IMR-90 (cell line): ENCODE measurements at regions not wholly inside any gene's neighbourhood (a gene's known extent, or its start where the extent isn't known, plus 50 kb on each side); places are given as distances from the start of the nearest gene placed in this dataset.

Experiments used
- ATAC-seq: fragments of 200-7000 bp; cut with Tn5 transposase; 2 replicates; pipeline ENCODE4 v1.9.1; 2020; ENCODE audit warnings: low read depth, mild to moderate bottlenecking, moderate library complexity
- BruUV-seq: library from RNA; stranded (reverse); fragments of 400-500 nt; replicated peaks from 2 replicates; lab custom pipeline; 2021; lab: Mats Ljungman, UMichigan
- CTCF ChIA-PET: fragments of 300-600 bp; formaldehyde crosslinking; extraction: SDS; loops from one replicate; lab custom pipeline; 2021; ENCODE audit warnings: antibody characterized with exemption; lab: Yijun Ruan, JAX
- POLR2A ChIA-PET: fragments of 300-600 bp; sonication (Branson Sonifier 250); formaldehyde crosslinking; loops from one replicate; lab custom pipeline; 2022; ENCODE audit warnings: antibody characterized with exemption; ENCODE audit not compliant: unreplicated experiment; lab: Charles Lee
- DNase-seq: peaks from one replicate; pipeline ENCODE4 v3.0.0; 2013
- H2AFZ ChIP-seq: replicated peaks from 2 replicates; pipeline ENCODE3; 2013; ENCODE audit warnings: low read length, mild to moderate bottlenecking; ENCODE audit not compliant: poor library complexity
- H2AK5ac ChIP-seq: 2 replicates; pipeline ENCODE4 v1.6.1; 2013; ENCODE audit warnings: low read depth, low read length, inconsistent platforms
- H2AK9ac ChIP-seq: replicated peaks from 2 replicates; pipeline ENCODE3; 2013; ENCODE audit warnings: mild to moderate bottlenecking, low read depth, low read length, moderate library complexity; ENCODE audit not compliant: poor library complexity
- H2BK120ac ChIP-seq: 2 replicates; pipeline ENCODE4 v1.6.1; 2013; ENCODE audit warnings: low read depth, low read length, inconsistent platforms
- H2BK15ac ChIP-seq: 3 replicates; pipeline ENCODE4 v1.6.1; 2013; ENCODE audit warnings: low read depth, low read length, inconsistent platforms
- H2BK20ac ChIP-seq: 2 replicates; pipeline ENCODE4 v1.6.1; 2013; ENCODE audit warnings: low read depth, mild to moderate bottlenecking, inconsistent platforms, low read length, moderate library complexity
- H2BK5ac ChIP-seq: 2 replicates; pipeline ENCODE4 v1.6.1; 2013; ENCODE audit warnings: mild to moderate bottlenecking, low read depth, low read length, inconsistent platforms; ENCODE audit not compliant: poor library complexity, severe bottlenecking
- H3K14ac ChIP-seq: replicated peaks from 2 replicates; pipeline ENCODE4 v1.6.1; 2013; ENCODE audit warnings: low read depth, low read length, inconsistent platforms
- H3K18ac ChIP-seq: 2 replicates; pipeline ENCODE4 v1.6.1; 2013; ENCODE audit warnings: low read depth, low read length, control low read depth
- H3K23ac ChIP-seq: 2 replicates; pipeline ENCODE4 v1.6.1; 2013; ENCODE audit warnings: low read depth, low read length, inconsistent platforms
- H3K27ac ChIP-seq: 2 replicates; pipeline ENCODE4 v1.5.1; 2013; ENCODE audit warnings: mild to moderate bottlenecking, control low read depth, low read length; ENCODE audit not compliant: insufficient read depth
- H3K27me3 ChIP-seq: 2 replicates; pipeline ENCODE4 v1.6.1; 2013; ENCODE audit warnings: low read length; ENCODE audit not compliant: control insufficient read depth, insufficient read depth
- H3K36me3 ChIP-seq: 2 replicates; pipeline ENCODE4 v1.6.1; 2013; ENCODE audit warnings: low read length, mixed read lengths; ENCODE audit not compliant: control insufficient read depth, insufficient read depth
- H3K4ac ChIP-seq: 2 replicates; pipeline ENCODE4 v1.6.1; 2013; ENCODE audit warnings: low read depth, low read length, inconsistent platforms
- H3K4me1 ChIP-seq: 2 replicates; pipeline ENCODE4 v1.6.1; 2013; ENCODE audit warnings: low read length, mixed read lengths; ENCODE audit not compliant: control insufficient read depth, insufficient read depth
- H3K4me2 ChIP-seq: 2 replicates; pipeline ENCODE4 v1.6.1; 2013; ENCODE audit warnings: low read depth, mild to moderate bottlenecking, control low read depth, low read length, moderate library complexity
- H3K4me3 ChIP-seq: 2 replicates; pipeline ENCODE4 v1.5.1; 2013; ENCODE audit warnings: low read depth, mild to moderate bottlenecking, control low read depth, low read length, moderate library complexity; ENCODE audit not compliant: insufficient read depth
- H3K56ac ChIP-seq: 2 replicates; pipeline ENCODE4 v1.6.1; 2013; ENCODE audit warnings: low read length, inconsistent platforms; ENCODE audit not compliant: insufficient read depth; ENCODE audit errors: extremely low read depth
- H3K79me1 ChIP-seq, 2 experiments: 2 replicates each; pipeline ENCODE4 v1.6.1; 2013; ENCODE audit warnings: low read length in 2 of 2, inconsistent platforms in 1 of 2, low read depth in 1 of 2
- H3K9ac ChIP-seq: 2 replicates; pipeline ENCODE4 v1.6.1; 2013; ENCODE audit warnings: low read depth, low read length, control low read depth
- H3K9me1 ChIP-seq: 2 replicates; pipeline ENCODE4 v1.6.1; 2013; ENCODE audit warnings: low read length, inconsistent platforms; ENCODE audit not compliant: insufficient read depth
- H3K9me3 ChIP-seq: 2 replicates; pipeline ENCODE4 v1.6.1; 2013; ENCODE audit warnings: low read length; ENCODE audit not compliant: control insufficient read depth, insufficient read depth
- H4K20me1 ChIP-seq: 2 replicates; pipeline ENCODE4 v1.6.1; 2013; ENCODE audit warnings: low read length, inconsistent platforms; ENCODE audit not compliant: insufficient read depth
- H4K5ac ChIP-seq: 2 replicates; pipeline ENCODE4 v1.6.1; 2013; ENCODE audit warnings: mild to moderate bottlenecking, low read depth, low read length, control low read depth
- H4K8ac ChIP-seq, 2 experiments: 2 replicates each; pipeline ENCODE4 v1.6.1; 2013; ENCODE audit warnings: low read depth in 2 of 2, low read length in 2 of 2, control low read depth in 1 of 2, inconsistent platforms in 1 of 2
- H4K91ac ChIP-seq: 2 replicates; pipeline ENCODE4 v1.6.1; 2013; ENCODE audit warnings: low read depth, low read length, inconsistent platforms; ENCODE audit not compliant: insufficient read depth
- BHLHE40 ChIP-seq: fragments of 150-350 bp; IDR thresholded peaks from 2 replicates; pipeline ENCODE4 v1.6.1; 2016; ENCODE audit warnings: mild to moderate bottlenecking, low read depth, low read length
- CHD1 ChIP-seq: IDR thresholded peaks from 2 replicates; pipeline ENCODE4 v1.6.1; 2012; ENCODE audit warnings: low read depth, low read length, improper control_type of control experiment
- FOS ChIP-seq: fragments of 150-350 bp; IDR thresholded peaks from 2 replicates; pipeline ENCODE4 v1.6.1; 2016; ENCODE audit warnings: low read depth, low read length
- MAFK ChIP-seq: IDR thresholded peaks from 2 replicates; pipeline ENCODE4 v1.6.1; 2012; ENCODE audit warnings: low read depth, low read length, improper control_type of control experiment
- MAZ ChIP-seq: IDR thresholded peaks from 2 replicates; pipeline ENCODE4 v1.6.1; 2012; ENCODE audit warnings: low read depth, mild to moderate bottlenecking, low read length, improper control_type of control experiment, moderate library complexity, borderline replicate concordance
- MXI1 ChIP-seq: IDR thresholded peaks from 2 replicates; pipeline ENCODE4 v1.6.1; 2012; ENCODE audit warnings: low read depth, mild to moderate bottlenecking, low read length, moderate library complexity, borderline replicate concordance
- NFE2L2 ChIP-seq: fragments of 150-350 bp; IDR thresholded peaks from 2 replicates; pipeline ENCODE4 v1.6.1; 2016; ENCODE audit warnings: low read depth, mild to moderate bottlenecking, low read length
- POLR2A ChIP-seq: IDR thresholded peaks from 2 replicates; pipeline ENCODE4 v1.6.1; 2012; ENCODE audit warnings: mild to moderate bottlenecking, low read depth, low read length
- RAD21 ChIP-seq: IDR thresholded peaks from 2 replicates; pipeline ENCODE4 v1.6.1; 2012; ENCODE audit warnings: low read length, improper control_type of control experiment
- RCOR1 ChIP-seq: IDR thresholded peaks from 2 replicates; pipeline ENCODE4 v1.6.1; 2012; ENCODE audit warnings: mild to moderate bottlenecking, low read length, improper control_type of control experiment; ENCODE audit not compliant: insufficient replicate concordance
- RFX5 ChIP-seq: IDR thresholded peaks from 2 replicates; pipeline ENCODE4 v1.8.0; 2012; ENCODE audit warnings: low read depth, mild to moderate bottlenecking, low read length, moderate library complexity
- SMC3 ChIP-seq: fragments of 150-350 bp; IDR thresholded peaks from 2 replicates; pipeline ENCODE4 v1.6.1; 2016; ENCODE audit warnings: low read depth, mild to moderate bottlenecking, antibody characterized with exemption, low read length, moderate library complexity
- WGBS, 2 experiments: methylation state at CpG; one replicate each; pipeline versions ENCODE4 v1.1.5 to v1.1.7; 2013; ENCODE audit warnings: missing lambda C conversion rate in 2 of 2; ENCODE audit not compliant: insufficient read length in 1 of 2; ENCODE audit errors: extremely low coverage in 2 of 2; 5-methylcytosine and 5-hydroxymethylcytosine counted together
- dilution Hi-C: fragments of 300-500 bp; cut with HindIII; formaldehyde crosslinking; loops from one replicate; pipeline ENCODE4 v1.14.3; 2018; ENCODE audit warnings: low sequenced_read_pairs; ENCODE audit not compliant: unreplicated experiment
- in situ Hi-C: fragments of 300-500 bp; cut with MboI; formaldehyde crosslinking; loops from 3 replicates; pipeline ENCODE4 v1.14.3; 2019; ENCODE audit warnings: low sequenced_read_pairs, inconsistent platforms, mixed read lengths
- intact Hi-C: fragments of 100-400 bp; cut with micrococcal nuclease; formaldehyde crosslinking; loops from 2 replicates; pipeline ENCODE4 v1.10.0; 2022
- TF ChIP-seq, protein P1 (sequence below): fragments of 150-350 bp; IDR thresholded peaks from 2 replicates; pipeline ENCODE4 v1.6.1; 2017; ENCODE audit warnings: mild to moderate bottlenecking, antibody characterized with exemption, low read length, low read depth
- TF ChIP-seq, protein P2 (sequence below): fragments of 150-350 bp; IDR thresholded peaks from 2 replicates; pipeline ENCODE4 v1.6.1; 2016; ENCODE audit warnings: low read depth, mild to moderate bottlenecking, low read length, moderate library complexity, borderline replicate concordance
- TF ChIP-seq, protein P3 (sequence below): conservative IDR thresholded peaks from 2 replicates; pipeline ENCODE4 v1.5.1; 2012; ENCODE audit warnings: mild to moderate bottlenecking, low read depth, low read length, improper control_type of control experiment

DNA sequence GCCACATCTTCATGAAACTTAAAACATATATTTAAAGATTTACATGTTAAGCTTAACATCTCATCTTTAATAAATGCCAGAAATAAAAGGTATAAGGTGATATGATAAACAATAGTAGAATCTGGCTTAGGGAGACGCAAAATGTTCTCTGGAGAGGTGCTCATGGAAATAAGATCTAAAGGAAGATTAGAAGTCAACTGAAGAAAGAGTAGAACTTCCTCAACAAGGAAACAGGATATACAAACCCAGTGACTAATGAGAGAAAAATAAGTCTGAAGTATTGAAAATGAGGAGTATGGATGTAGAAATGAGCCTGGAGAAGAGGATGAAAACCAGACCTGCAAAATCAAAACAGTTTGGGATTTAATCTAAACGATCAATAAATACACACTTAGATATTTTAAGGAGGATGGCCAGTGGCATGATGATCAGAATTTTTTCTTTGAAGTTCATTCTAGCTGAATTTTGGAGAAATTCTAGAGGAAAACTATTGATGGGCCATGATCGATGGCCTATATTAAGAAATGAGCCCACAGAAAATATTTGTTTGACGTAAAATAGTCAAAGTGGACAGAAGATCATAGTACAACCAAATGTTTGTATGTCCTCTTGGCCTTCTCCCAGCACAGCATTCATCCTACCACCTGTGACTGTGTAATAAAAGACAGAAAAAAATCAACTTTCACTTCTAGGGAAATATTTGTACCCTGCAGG, 387.9 kb upstream of the PTBP2 start:
- H3K23ac ChIP-seq = no peak overlapping the region

More for the DNA sequence above, 387.9 kb upstream of the PTBP2 start:
- dilution Hi-C loops (no loop called here), in situ Hi-C loops (no loop called here), intact Hi-C loops (no loop called here)
- BruUV-seq = no TSS peak
- H3K4me1 ChIP-seq = no peaks in the 10 kb centered on the region
- no peak overlapping the region for H4K91ac ChIP-seq
- no peak overlapping the region for H3K56ac ChIP-seq
- no peak overlapping the region for H2AK5ac ChIP-seq
- H2AK9ac ChIP-seq = no peak overlapping the region
- H2BK15ac ChIP-seq = no peak overlapping the region
- H4K8ac ChIP-seq = no peak overlapping the region
- H3K27me3 ChIP-seq = no peaks in the 10 kb centered on the region
- no peak overlapping the region for H3K27ac ChIP-seq
- POLR2A ChIA-PET = no interaction called here
- no peaks in the 10 kb centered on the region; the same call in 1 of the 2 replicates for H3K9me1 ChIP-seq
- no peaks in the 10 kb centered on the region for H4K20me1 ChIP-seq
- H3K14ac ChIP-seq = no peak overlapping the region
- H3K9me3 ChIP-seq = no peaks in the 10 kb centered on the region
- TF ChIP-seq, protein P1, sequence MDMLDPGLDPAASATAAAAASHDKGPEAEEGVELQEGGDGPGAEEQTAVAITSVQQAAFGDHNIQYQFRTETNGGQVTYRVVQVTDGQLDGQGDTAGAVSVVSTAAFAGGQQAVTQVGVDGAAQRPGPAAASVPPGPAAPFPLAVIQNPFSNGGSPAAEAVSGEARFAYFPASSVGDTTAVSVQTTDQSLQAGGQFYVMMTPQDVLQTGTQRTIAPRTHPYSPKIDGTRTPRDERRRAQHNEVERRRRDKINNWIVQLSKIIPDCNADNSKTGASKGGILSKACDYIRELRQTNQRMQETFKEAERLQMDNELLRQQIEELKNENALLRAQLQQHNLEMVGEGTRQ = no peak
- TF ChIP-seq RCOR1 (no peak), NFE2L2 (no peak), CHD1 (no peak), SMC3 (no peak), POLR2A (no peak), FOS (no peak), MAFK (no peak), MAZ (no peak), BHLHE40 (no peak), MXI1 (no peak), RFX5 (no peak), RAD21 (no peak)
- TF ChIP-seq, protein P2, sequence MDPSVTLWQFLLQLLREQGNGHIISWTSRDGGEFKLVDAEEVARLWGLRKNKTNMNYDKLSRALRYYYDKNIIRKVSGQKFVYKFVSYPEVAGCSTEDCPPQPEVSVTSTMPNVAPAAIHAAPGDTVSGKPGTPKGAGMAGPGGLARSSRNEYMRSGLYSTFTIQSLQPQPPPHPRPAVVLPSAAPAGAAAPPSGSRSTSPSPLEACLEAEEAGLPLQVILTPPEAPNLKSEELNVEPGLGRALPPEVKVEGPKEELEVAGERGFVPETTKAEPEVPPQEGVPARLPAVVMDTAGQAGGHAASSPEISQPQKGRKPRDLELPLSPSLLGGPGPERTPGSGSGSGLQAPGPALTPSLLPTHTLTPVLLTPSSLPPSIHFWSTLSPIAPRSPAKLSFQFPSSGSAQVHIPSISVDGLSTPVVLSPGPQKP = no peak
- TF ChIP-seq, protein P3, sequence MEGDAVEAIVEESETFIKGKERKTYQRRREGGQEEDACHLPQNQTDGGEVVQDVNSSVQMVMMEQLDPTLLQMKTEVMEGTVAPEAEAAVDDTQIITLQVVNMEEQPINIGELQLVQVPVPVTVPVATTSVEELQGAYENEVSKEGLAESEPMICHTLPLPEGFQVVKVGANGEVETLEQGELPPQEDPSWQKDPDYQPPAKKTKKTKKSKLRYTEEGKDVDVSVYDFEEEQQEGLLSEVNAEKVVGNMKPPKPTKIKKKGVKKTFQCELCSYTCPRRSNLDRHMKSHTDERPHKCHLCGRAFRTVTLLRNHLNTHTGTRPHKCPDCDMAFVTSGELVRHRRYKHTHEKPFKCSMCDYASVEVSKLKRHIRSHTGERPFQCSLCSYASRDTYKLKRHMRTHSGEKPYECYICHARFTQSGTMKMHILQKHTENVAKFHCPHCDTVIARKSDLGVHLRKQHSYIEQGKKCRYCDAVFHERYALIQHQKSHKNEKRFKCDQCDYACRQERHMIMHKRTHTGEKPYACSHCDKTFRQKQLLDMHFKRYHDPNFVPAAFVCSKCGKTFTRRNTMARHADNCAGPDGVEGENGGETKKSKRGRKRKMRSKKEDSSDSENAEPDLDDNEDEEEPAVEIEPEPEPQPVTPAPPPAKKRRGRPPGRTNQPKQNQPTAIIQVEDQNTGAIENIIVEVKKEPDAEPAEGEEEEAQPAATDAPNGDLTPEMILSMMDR = no peak
- H3K36me3 ChIP-seq = no peaks in the 10 kb centered on the region
- H2BK5ac ChIP-seq = no peak overlapping the region
- no peak for ATAC-seq
- H3K4ac ChIP-seq = no peak overlapping the region
- no peak overlapping the region for H3K9ac ChIP-seq
- H4K5ac ChIP-seq = no peak overlapping the region
- no peak for DNase-seq
- no peak overlapping the region for H2BK20ac ChIP-seq
- no peaks in the 10 kb centered on the region for H3K79me1 ChIP-seq
- no peak overlapping the region for H3K4me2 ChIP-seq
- H3K4me3 ChIP-seq = no peak overlapping the region
- no CpG with 5 or more reads among the region's 4 CpGs for WGBS, 2 experiments
- H2AFZ ChIP-seq = no peak overlapping the region
- CTCF ChIA-PET = no interaction called here
- no peak overlapping the region for H2BK120ac ChIP-seq
- no peak overlapping the region for H3K18ac ChIP-seq
